Chondrocyte (in vitro differentiated cells): ENCODE measurements at regions not wholly inside any gene's neighbourhood (a gene's known extent, or its start where the extent isn't known, plus 50 kb on each side); places are given as distances from the start of the nearest gene placed in this dataset.

Experiments used
- DNase-seq: peaks from one replicate; pipeline ENCODE4 v3.0.0; 2021; ENCODE audit warnings: mixed read lengths, low spot score
- H3K27ac Mint-ChIP-seq: one replicate; pipeline ENCODE4 v1.8.0; 2021; ENCODE audit warnings: mild to moderate bottlenecking, moderate library complexity, mixed read lengths; ENCODE audit not compliant: unreplicated experiment
- H3K27me3 Mint-ChIP-seq: 2 replicates; pipeline ENCODE4 v1.8.0; 2021; ENCODE audit warnings: low read depth, mixed read lengths
- H3K36me3 Mint-ChIP-seq: 2 replicates; pipeline ENCODE4 v1.8.0; 2021; ENCODE audit warnings: low read depth, mixed read lengths
- H3K4me1 Mint-ChIP-seq: 2 replicates; pipeline ENCODE4 v1.8.0; 2021; ENCODE audit warnings: low read depth, mild to moderate bottlenecking, mixed read lengths
- H3K4me3 Mint-ChIP-seq: one replicate; pipeline ENCODE4 v1.8.0; 2021; ENCODE audit warnings: mild to moderate bottlenecking, moderate library complexity, mixed read lengths; ENCODE audit not compliant: unreplicated experiment
- H3K9me3 Mint-ChIP-seq: 2 replicates; pipeline ENCODE4 v1.8.0; 2021; ENCODE audit warnings: low read depth, mixed read lengths
- TF ChIP-seq, protein P1 (sequence below): fragments of 200-600 bp; sonication (generic); IDR thresholded peaks from 2 replicates; pipeline ENCODE4 v1.5.0; 2021; ENCODE audit warnings: antibody characterized with exemption, mild to moderate bottlenecking, moderate library complexity

DNA sequence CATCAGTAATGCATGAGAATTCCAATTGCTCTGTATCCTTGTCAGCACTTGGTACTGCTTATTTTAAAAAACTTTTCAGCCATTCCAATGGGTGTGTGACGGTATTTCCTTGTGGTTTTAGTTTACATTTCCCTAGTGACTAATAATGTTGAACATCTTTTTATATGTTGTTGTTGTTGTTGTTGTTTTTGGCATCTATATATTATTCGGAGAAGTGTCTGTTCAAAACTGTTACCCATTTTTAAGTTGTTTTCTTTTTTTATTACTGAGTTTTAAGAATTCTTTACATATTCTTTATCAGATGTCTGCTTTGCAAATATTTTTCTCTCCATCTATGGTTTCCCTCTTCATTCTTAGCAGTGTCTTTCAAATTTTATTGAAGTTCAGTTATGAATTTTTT, 231.1 kb upstream of the POU3F1 start:
- DNase-seq, result no peak
- Mint-ChIP-seq H3K27me3 (peaks cover 4% of the 10 kb centered on the region), H3K4me3 (no peak overlapping the region), H3K9me3 (peaks cover 23% of the 10 kb centered on the region), H3K36me3 (peaks cover 8% of the 10 kb centered on the region), H3K4me1 (peaks cover 3% of the 10 kb centered on the region), H3K27ac (no peak overlapping the region)
- TF ChIP-seq, protein P1, sequence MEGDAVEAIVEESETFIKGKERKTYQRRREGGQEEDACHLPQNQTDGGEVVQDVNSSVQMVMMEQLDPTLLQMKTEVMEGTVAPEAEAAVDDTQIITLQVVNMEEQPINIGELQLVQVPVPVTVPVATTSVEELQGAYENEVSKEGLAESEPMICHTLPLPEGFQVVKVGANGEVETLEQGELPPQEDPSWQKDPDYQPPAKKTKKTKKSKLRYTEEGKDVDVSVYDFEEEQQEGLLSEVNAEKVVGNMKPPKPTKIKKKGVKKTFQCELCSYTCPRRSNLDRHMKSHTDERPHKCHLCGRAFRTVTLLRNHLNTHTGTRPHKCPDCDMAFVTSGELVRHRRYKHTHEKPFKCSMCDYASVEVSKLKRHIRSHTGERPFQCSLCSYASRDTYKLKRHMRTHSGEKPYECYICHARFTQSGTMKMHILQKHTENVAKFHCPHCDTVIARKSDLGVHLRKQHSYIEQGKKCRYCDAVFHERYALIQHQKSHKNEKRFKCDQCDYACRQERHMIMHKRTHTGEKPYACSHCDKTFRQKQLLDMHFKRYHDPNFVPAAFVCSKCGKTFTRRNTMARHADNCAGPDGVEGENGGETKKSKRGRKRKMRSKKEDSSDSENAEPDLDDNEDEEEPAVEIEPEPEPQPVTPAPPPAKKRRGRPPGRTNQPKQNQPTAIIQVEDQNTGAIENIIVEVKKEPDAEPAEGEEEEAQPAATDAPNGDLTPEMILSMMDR, result no peak

DNA sequence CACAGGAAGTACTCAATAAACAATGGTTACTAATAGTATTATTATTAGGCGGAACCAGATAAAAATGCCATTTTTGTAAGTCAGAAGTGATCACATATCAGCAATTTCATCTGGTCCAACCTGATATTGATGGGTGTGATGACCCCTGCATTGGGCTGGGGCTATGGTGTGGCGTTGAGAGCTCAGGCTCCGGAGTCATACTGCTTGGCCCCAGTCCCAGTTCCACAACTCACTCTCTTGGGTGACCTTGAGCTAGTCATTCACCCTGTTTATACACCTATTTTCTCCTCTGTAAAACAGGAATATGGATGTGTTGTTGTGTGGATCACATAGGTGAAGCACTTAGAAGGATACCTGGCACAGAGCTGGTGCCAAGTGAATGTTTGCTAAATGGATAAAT, 229.4 kb upstream of the POU3F1 start:
- peaks cover 3% of the 10 kb centered on the region for H3K4me1 Mint-ChIP-seq
- H3K27ac Mint-ChIP-seq, result no peak overlapping the region
- TF ChIP-seq, protein P1, result no peak
- H3K9me3 Mint-ChIP-seq, result peaks cover 23% of the 10 kb centered on the region
- no peak for DNase-seq
- H3K36me3 Mint-ChIP-seq, result peaks cover 8% of the 10 kb centered on the region
- H3K4me3 Mint-ChIP-seq, result no peak overlapping the region
- H3K27me3 Mint-ChIP-seq, result peaks cover under 1% of the 10 kb centered on the region

DNA sequence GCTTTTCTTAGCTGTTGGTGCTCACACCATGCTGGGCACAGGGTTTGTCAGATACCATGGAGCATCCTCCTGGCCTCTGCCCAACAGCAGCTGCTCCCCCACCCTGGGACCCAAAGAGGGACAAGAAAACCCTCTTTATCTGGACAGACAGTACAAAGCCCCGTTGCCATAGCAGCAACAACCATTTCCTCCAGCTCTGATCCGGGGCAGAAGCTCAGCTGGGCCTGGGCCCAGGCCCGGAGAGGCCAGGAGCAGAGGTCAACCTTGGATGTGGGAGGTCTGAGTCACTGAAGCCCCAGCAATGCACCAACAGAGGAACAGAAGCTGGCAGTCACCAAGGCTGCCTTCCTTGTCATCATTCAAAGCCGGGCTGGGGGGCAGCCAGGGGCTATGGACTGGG, 228.4 kb upstream of the POU3F1 start:
- Mint-ChIP-seq H3K27me3 (peaks cover 5% of the 10 kb centered on the region), H3K36me3 (peaks cover 8% of the 10 kb centered on the region), H3K27ac (peak overlapping the region; percentile 17), H3K9me3 (peaks cover 23% of the 10 kb centered on the region), H3K4me3 (no peak overlapping the region), H3K4me1 (peaks cover 3% of the 10 kb centered on the region)
- TF ChIP-seq, protein P1, result no peak
- DNase-seq, result no peak

DNA sequence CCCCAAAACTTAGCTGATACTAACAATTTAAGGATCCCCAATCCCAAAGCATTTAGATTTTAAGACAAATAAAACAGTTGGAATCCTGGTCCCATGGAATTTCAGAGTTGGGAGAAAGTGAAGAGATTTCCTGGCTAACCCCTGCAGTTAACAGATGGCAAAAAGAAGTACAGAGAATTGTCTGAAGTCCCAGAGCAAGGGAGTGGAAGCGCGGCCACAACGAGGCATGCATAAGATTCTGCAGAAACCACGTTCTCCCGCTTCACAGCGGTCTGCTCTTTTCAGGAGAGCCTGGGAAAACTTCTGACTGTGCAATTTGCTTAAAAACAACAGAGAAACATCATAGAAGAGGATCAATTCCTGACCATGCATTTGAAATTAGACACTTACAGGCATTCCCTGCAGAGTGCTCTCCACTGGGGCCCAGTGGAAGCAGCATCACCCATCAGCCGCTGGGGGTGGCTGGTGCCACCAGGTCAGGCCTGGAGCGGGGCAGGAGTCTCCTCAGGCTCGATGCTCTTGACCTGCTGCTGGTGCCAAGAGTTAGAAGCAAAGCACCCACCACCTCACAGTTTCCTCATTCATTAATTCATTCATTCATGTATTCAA, 226.7 kb upstream of the POU3F1 start:
- no peaks in the 10 kb centered on the region for H3K36me3 Mint-ChIP-seq
- peaks cover 3% of the 10 kb centered on the region for H3K4me1 Mint-ChIP-seq
- DNase-seq, result no peak
- TF ChIP-seq, protein P1, result no peak
- no peak overlapping the region for H3K27ac Mint-ChIP-seq
- H3K4me3 Mint-ChIP-seq, result no peak overlapping the region
- H3K9me3 Mint-ChIP-seq, result peaks cover 9% of the 10 kb centered on the region
- peaks cover 6% of the 10 kb centered on the region for H3K27me3 Mint-ChIP-seq

DNA sequence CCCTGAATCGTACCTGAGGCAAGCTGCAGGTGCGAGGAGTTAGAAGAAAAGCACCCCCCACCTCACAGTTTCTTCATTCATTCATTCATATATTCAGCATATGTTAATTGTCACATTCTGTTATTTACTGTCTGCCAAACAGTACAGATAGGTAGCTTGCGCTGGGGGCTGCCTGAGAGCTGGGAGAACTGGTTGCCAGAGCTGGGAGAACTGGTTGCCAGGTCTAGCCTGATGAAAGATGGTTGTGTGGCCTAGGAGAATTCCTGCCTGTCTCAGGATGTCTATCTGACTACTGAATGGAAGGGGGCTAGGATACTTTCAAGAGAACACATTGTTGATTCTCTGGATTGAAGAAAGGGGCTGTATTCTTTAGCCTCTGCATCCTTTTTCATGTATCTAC, 225.9 kb upstream of the POU3F1 start:
- no peaks in the 10 kb centered on the region for H3K36me3 Mint-ChIP-seq
- TF ChIP-seq, protein P1, result no peak
- peaks cover 3% of the 10 kb centered on the region for H3K9me3 Mint-ChIP-seq
- no peak overlapping the region for H3K4me3 Mint-ChIP-seq
- peaks cover 9% of the 10 kb centered on the region for H3K27me3 Mint-ChIP-seq
- no peak for DNase-seq
- H3K4me1 Mint-ChIP-seq, result peaks cover 3% of the 10 kb centered on the region
- no peak overlapping the region for H3K27ac Mint-ChIP-seq
